SK-N-SH (cell line): ENCODE measurements at regions not wholly inside any gene's neighbourhood (a gene's known extent, or its start where the extent isn't known, plus 50 kb on each side); places are given as distances from the start of the nearest gene placed in this dataset.

Experiments used
- CTCF ChIP-seq: fragments of 200-600 bp; sonication (generic); IDR thresholded peaks from 2 replicates; pipeline ENCODE4 v1.6.1; 2017; ENCODE audit warnings: antibody characterized with exemption, mild to moderate bottlenecking, moderate library complexity
- EZH2phosphoT487 ChIP-seq: fragments of 200-600 bp; sonication (generic); IDR thresholded peaks from 2 replicates; pipeline ENCODE4 v1.6.1; 2017; ENCODE audit warnings: low read depth, mixed run types, mild to moderate bottlenecking, antibody characterized with exemption, moderate library complexity, borderline replicate concordance
- FOXM1 ChIP-seq: IDR thresholded peaks from 2 replicates; pipeline ENCODE4 v1.4.0; 2012; ENCODE audit warnings: low read depth, mild to moderate bottlenecking
- POLR2AphosphoS5 ChIP-seq: IDR thresholded peaks from 2 replicates; pipeline ENCODE4 v1.6.1; 2012; ENCODE audit warnings: low read depth, low read length
- RAD21 ChIP-seq: IDR thresholded peaks from 2 replicates; pipeline ENCODE4 v1.6.1; 2012; ENCODE audit warnings: mild to moderate bottlenecking, low read length
- REST ChIP-seq: IDR thresholded peaks from 2 replicates; pipeline ENCODE4 v1.6.1; 2012; ENCODE audit warnings: mild to moderate bottlenecking, low read depth, low read length, moderate library complexity
- SIN3A ChIP-seq: IDR thresholded peaks from 2 replicates; pipeline ENCODE4 v1.6.1; 2012; ENCODE audit warnings: low read depth, mild to moderate bottlenecking, low read length, moderate library complexity, borderline replicate concordance
- TAF1 ChIP-seq: IDR thresholded peaks from 2 replicates; pipeline ENCODE4 v1.6.1; 2012; ENCODE audit warnings: low read depth, mild to moderate bottlenecking, low read length, moderate library complexity, borderline replicate concordance
- TCF12 ChIP-seq: IDR thresholded peaks from 2 replicates; pipeline ENCODE4 v1.4.0; 2012
- USF1 ChIP-seq: IDR thresholded peaks from 2 replicates; pipeline ENCODE4 v1.4.0; 2012; ENCODE audit warnings: low read depth, borderline replicate concordance
- USF2 ChIP-seq: fragments of 150-350 bp; IDR thresholded peaks from 2 replicates; pipeline ENCODE4 v1.6.1; 2017; ENCODE audit warnings: antibody characterized with exemption, low read length, low read depth, borderline replicate concordance

GRCh38 chr1:181344091-181344490, 139.2 kb upstream of the CACNA1E start:
- TF ChIP-seq CTCF = no peak
- TF ChIP-seq REST = no peak
- TF ChIP-seq POLR2AphosphoS5 = no peak
- TF ChIP-seq TAF1 = no peak
- no peak for TF ChIP-seq TCF12
- no peak for TF ChIP-seq EZH2phosphoT487
- no peak for TF ChIP-seq USF2
- no peak for TF ChIP-seq USF1
- TF ChIP-seq RAD21 = no peak
- no peak for TF ChIP-seq SIN3A
- TF ChIP-seq FOXM1 = no peak
